ENCODE measurements at regions not wholly inside any gene's neighbourhood (a gene's known extent, or its start where the extent isn't known, plus 50 kb on each side); places are given as distances from the start of the nearest gene placed in this dataset.

DNA sequence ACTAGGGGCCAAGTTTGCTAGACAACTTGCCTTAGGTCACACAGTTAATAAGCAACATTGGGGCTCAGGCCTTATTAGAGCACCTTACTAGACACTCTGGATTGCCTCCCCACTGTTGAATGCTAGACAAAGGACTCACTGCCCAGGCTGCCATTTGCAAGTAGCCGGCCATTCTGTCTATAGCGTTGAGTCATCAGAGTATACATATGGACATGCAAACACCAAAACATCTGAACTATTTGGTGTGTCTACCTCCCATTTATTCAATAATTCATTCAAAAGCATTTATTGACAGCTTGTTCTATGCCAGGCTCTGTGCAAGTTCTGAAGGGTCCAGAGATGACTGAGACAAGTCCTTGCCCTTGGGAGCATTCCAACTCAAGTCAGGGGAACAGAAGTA, 181.4 kb upstream of the DPT start:
- Histone ChIP-seq H3K4me3 (no peak overlapping the region), H3K4me1 (no peaks in the 10 kb centered on the region), H3K4me2 (no peak overlapping the region), H3K27ac (no peak overlapping the region), H3K9me3 (no peaks in the 10 kb centered on the region)
- WGBS (ENCODE audit: missing lambda C conversion rate), result 47% methylated on average over 2 of the region's 2 CpGs
- ATAC-seq (no peak), DNase-seq (ENCODE audit: low read depth in 1 of 2, low spot score in 1 of 2) (no peak), FAIRE-seq (no peak)
- ChIA-PET CTCF (no interaction called here), POLR2A (no interaction called here)
- no peak for TF ChIP-seq HDAC2 (IDR thresholded peaks at IDR 0.05)
- TF ChIP-seq ZC3H11A (IDR thresholded peaks at IDR 0.05), result no peak
- TF ChIP-seq NFE2L2 (conservative IDR thresholded peaks at IDR 0.05; ENCODE audit: low read length), result no peak
- no peak for TF ChIP-seq SMC3 (IDR thresholded peaks at IDR 0.05)
- no peak for TF ChIP-seq FOSL2 (IDR thresholded peaks at IDR 0.05)
- no peak for TF ChIP-seq FOSL2 (CRISPR knock-in tag; IDR thresholded peaks at IDR 0.05)
- TF ChIP-seq CTCF (IDR thresholded peaks at IDR 0.05), result no peak
- TF ChIP-seq, protein P1, sequence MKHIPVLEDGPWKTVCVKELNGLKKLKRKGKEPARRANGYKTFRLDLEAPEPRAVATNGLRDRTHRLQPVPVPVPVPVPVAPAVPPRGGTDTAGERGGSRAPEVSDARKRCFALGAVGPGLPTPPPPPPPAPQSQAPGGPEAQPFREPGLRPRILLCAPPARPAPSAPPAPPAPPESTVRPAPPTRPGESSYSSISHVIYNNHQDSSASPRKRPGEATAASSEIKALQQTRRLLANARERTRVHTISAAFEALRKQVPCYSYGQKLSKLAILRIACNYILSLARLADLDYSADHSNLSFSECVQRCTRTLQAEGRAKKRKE (CRISPR knock-in tag; IDR thresholded peaks at IDR 0.05; ENCODE audit: low read depth), result no peak
- TF ChIP-seq HEYL (CRISPR knock-in tag; IDR thresholded peaks at IDR 0.05), result no peak
- TF ChIP-seq RARB (CRISPR knock-in tag; IDR thresholded peaks at IDR 0.05), result no peak
- no peak for TF ChIP-seq HOXB13 (CRISPR knock-in tag; IDR thresholded peaks at IDR 0.05; ENCODE audit: low read depth)
- TF ChIP-seq GATA3 (IDR thresholded peaks at IDR 0.05; ENCODE audit: borderline replicate concordance), result no peak
- TF ChIP-seq EP300 (IDR thresholded peaks at IDR 0.05), result no peak

DNA sequence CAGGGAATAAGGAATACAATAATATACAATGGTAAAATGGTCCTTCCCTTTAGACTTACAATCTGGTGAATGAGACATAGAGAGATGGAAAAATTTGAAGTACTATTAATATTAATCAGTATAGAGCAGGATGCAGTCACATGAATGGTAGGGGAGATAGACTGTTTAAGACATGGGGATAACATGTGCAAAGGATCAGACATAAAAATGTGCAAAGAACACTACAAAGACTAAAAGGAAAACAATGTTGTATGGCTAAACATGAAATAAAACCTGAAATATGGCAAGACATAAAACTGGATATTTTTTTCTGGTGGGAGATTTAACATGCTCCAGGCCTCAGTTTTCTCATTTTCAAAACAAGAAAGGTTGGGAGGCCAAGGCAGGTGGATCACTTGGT, 182.4 kb upstream of the DPT start:
- POLR2A ChIA-PET, result no interaction called here
- no peak overlapping the region for H3K4me3 ChIP-seq
- no peak overlapping the region for H3K27ac ChIP-seq
- CTCF ChIA-PET, result no interaction called here
- H3K4me1 ChIP-seq, result no peaks in the 10 kb centered on the region
- DNase-seq (ENCODE audit: low read depth in 1 of 2, low spot score in 1 of 2), result no peak
- H3K4me2 ChIP-seq, result no peak overlapping the region
- FAIRE-seq, result no peak
- no peak for ATAC-seq
- TF ChIP-seq JUN (IDR thresholded peaks at IDR 0.05), result no peak
- TF ChIP-seq POLR2AphosphoS2 (conservative IDR thresholded peaks at IDR 0.05; ENCODE audit: low read length), result no peak
- no peak for TF ChIP-seq FOSB (CRISPR knock-in tag; IDR thresholded peaks at IDR 0.05)
- TF ChIP-seq, protein P2, sequence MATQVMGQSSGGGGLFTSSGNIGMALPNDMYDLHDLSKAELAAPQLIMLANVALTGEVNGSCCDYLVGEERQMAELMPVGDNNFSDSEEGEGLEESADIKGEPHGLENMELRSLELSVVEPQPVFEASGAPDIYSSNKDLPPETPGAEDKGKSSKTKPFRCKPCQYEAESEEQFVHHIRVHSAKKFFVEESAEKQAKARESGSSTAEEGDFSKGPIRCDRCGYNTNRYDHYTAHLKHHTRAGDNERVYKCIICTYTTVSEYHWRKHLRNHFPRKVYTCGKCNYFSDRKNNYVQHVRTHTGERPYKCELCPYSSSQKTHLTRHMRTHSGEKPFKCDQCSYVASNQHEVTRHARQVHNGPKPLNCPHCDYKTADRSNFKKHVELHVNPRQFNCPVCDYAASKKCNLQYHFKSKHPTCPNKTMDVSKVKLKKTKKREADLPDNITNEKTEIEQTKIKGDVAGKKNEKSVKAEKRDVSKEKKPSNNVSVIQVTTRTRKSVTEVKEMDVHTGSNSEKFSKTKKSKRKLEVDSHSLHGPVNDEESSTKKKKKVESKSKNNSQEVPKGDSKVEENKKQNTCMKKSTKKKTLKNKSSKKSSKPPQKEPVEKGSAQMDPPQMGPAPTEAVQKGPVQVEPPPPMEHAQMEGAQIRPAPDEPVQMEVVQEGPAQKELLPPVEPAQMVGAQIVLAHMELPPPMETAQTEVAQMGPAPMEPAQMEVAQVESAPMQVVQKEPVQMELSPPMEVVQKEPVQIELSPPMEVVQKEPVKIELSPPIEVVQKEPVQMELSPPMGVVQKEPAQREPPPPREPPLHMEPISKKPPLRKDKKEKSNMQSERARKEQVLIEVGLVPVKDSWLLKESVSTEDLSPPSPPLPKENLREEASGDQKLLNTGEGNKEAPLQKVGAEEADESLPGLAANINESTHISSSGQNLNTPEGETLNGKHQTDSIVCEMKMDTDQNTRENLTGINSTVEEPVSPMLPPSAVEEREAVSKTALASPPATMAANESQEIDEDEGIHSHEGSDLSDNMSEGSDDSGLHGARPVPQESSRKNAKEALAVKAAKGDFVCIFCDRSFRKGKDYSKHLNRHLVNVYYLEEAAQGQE (IDR thresholded peaks at IDR 0.05), result no peak
- TF ChIP-seq HOXA7 (CRISPR knock-in tag; IDR thresholded peaks at IDR 0.05), result no peak
- TF ChIP-seq, protein P3, sequence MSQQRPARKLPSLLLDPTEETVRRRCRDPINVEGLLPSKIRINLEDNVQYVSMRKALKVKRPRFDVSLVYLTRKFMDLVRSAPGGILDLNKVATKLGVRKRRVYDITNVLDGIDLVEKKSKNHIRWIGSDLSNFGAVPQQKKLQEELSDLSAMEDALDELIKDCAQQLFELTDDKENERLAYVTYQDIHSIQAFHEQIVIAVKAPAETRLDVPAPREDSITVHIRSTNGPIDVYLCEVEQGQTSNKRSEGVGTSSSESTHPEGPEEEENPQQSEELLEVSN (IDR thresholded peaks at IDR 0.05; ENCODE audit: borderline replicate concordance, low read depth), result no peak
- TF ChIP-seq EHMT2 (IDR thresholded peaks at IDR 0.05; ENCODE audit: low read depth), result no peak
- no peak for TF ChIP-seq CBX8 (IDR thresholded peaks at IDR 0.05)
- TF ChIP-seq EP300 (IDR thresholded peaks at IDR 0.05), result no peak
- no peak for TF ChIP-seq ZSCAN20 (CRISPR knock-in tag; IDR thresholded peaks at IDR 0.05)
- H3K9me3 ChIP-seq, result no peaks in the 10 kb centered on the region
